Choroid plexus epithelial cell (primary cell): ENCODE measurements at regions not wholly inside any gene's neighbourhood (a gene's known extent, or its start where the extent isn't known, plus 50 kb on each side); places are given as distances from the start of the nearest gene placed in this dataset.

Source experiments
- DNase-seq: peaks from one replicate; pipeline ENCODE4 v3.0.0-alpha.2; 2010; ENCODE audit warnings: low read depth
- H3K4me3 ChIP-seq: 2 replicates; pipeline ENCODE4 v1.5.1; 2011; ENCODE audit warnings: low read depth, mild to moderate bottlenecking, control low read depth, low read length, moderate library complexity
- CTCF ChIP-seq: conservative IDR thresholded peaks from 2 replicates; pipeline ENCODE4 v1.5.1; 2011; ENCODE audit warnings: low read depth, mild to moderate bottlenecking, control low read depth, inconsistent platforms, low read length, moderate library complexity

- no peak for DNase-seq
- H3K4me3 ChIP-seq, result no peak overlapping the region
- no peak for TF ChIP-seq CTCF
Measured at GRCh38 chr6:99808992-99809391, 185.0 kb downstream of the MCHR2 start.

GRCh38 chr6:99810295-99810694, 183.7 kb downstream of the MCHR2 start:
- TF ChIP-seq CTCF, result no peak
- no peak overlapping the region for H3K4me3 ChIP-seq
- no peak for DNase-seq

DNA sequence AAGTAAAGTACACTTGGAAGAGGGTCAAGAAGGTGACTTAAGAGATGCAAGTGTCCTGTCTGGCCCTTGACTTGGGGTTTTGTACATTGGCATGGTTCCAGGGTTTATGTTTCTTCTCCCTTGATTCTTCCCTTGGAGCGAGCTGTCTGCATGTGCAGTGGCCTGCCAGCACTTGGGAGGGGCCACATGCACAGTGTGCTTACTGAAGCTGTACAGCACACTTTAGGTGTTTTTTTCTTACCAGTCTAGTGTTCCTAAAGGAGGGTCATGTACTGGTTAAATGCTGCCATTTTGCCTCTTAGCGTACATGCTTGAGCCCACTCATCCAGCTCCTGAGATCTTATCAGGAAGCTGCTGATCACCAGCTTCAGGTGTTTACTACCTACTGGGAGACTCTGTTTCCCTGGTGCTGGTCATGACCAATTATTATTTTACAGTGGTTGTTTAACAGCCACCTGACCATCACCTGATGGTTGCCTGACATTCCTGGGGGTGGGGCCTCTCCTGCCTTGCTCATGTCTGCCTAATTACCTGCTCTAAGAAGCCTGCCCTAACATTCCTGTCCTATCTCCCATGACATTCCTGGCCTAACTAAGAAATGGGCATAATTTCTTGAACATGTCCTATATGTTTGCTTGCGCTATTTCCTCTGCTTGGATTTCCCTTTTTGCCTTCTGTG, 182.9 kb downstream of the MCHR2 start:
- no peak for TF ChIP-seq CTCF
- H3K4me3 ChIP-seq, result no peak overlapping the region
- DNase-seq, result no peak

DNA sequence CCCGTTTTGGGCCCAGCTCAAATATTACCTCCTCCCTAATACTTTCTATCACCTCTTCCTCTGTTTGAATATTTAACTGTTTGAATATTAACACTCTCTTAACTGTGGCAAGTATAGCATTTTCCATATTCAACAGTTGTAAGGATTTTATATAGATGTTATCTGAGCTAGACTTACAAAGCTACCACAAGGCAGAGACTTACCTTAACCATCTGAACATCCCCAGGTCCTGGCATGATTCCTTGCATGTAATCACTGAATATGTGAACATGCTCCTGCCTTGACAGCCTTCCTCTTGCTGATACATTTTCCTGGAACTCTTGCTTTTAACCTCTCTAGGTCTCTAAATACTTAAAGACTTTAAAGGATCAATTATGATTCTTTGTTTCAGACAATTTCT, 182.4 kb downstream of the MCHR2 start:
- no peak for TF ChIP-seq CTCF
- DNase-seq, result no peak
- H3K4me3 ChIP-seq, result no peak overlapping the region

- TF ChIP-seq CTCF, result no peak
- no peak for DNase-seq
- no peak overlapping the region for H3K4me3 ChIP-seq
Measured at GRCh38 chr6:99813565-99813964, 180.5 kb downstream of the MCHR2 start.

- H3K4me3 ChIP-seq, result no peak overlapping the region
- DNase-seq, result no peak
- TF ChIP-seq CTCF, result no peak
Measured at GRCh38 chr6:99814230-99814928, 179.6 kb downstream of the MCHR2 start.

DNA sequence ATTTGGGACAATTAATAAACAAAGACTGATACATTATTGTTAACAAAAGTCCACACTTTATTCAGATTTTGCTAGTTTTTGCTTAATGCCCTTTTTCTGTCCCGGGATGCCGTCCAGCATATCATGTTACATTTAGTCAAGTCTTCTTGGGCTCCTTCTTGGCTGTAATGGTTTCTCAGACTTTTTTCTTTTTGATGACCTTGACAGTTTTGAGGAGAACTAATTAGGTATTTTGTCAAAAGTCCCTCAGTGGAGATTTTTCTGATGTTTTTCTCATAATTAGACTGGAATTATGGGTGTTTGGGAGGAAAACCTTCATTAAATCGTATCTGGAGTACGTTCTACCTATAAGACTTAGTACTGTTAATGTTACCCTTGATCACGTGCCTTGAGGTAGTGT, 177.2 kb downstream of the MCHR2 start:
- TF ChIP-seq CTCF, result no peak
- H3K4me3 ChIP-seq, result no peak overlapping the region
- no peak for DNase-seq
